ENCODE measurements at regions not wholly inside any gene's neighbourhood (a gene's known extent, or its start where the extent isn't known, plus 50 kb on each side); places are given as distances from the start of the nearest gene placed in this dataset.

- in situ Hi-C loops (cut with HindIII; ENCODE audit: low sequenced_read_pairs) = no loop called here
Observed at GRCh38 chr5:174229514-174230370, 184.2 kb downstream of the NSG2 start.

DNA sequence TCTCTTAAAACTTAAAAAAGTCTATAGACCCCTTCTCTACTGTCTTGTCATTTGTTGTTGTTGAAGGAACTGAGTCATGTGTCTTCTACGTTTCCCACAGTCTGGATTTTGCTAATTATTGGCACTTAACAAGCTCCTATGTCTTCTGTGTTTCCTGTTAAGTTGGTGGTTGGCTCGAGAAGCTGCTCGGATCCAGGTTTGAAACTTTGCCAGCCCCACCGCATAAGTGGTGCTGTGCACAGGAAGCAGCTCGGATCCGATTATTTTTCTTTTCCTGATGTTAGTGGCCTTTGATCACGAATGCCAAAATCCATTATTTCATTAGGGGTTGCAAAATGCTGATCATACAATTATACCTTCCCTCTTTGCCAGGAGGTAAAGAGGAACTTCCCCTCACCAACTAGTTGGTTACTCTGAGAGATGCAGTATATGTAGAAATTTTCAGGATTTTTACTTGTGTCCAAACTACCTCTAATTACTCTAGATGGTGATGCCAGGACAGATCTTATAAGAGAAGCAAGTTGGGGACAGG is 186.5 kb downstream of the NSG2 start:
- in situ Hi-C loops (cut with HindIII; ENCODE audit: low sequenced_read_pairs) = no loop called here

DNA sequence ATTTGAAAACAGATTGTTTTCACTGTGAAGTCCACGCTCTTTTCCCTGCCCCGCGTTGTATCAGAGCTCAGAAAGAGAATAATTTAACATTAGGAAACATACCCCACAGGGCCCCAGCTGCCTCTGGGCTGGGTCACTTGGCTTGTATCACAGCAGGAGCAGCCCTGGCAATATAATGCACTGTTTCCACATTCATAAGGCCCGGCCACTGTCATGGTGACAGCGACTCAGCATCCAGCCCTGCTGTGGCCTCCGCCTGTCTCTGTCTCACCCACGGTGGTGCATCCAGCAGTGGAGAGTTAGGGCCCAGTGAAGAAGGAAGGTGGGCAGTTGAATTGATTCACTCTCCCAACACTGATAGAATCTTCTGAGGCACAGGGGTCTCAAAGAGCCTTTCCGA is 188.9 kb downstream of the NSG2 start:
- in situ Hi-C loops (cut with HindIII; ENCODE audit: low sequenced_read_pairs) = no loop called here

DNA sequence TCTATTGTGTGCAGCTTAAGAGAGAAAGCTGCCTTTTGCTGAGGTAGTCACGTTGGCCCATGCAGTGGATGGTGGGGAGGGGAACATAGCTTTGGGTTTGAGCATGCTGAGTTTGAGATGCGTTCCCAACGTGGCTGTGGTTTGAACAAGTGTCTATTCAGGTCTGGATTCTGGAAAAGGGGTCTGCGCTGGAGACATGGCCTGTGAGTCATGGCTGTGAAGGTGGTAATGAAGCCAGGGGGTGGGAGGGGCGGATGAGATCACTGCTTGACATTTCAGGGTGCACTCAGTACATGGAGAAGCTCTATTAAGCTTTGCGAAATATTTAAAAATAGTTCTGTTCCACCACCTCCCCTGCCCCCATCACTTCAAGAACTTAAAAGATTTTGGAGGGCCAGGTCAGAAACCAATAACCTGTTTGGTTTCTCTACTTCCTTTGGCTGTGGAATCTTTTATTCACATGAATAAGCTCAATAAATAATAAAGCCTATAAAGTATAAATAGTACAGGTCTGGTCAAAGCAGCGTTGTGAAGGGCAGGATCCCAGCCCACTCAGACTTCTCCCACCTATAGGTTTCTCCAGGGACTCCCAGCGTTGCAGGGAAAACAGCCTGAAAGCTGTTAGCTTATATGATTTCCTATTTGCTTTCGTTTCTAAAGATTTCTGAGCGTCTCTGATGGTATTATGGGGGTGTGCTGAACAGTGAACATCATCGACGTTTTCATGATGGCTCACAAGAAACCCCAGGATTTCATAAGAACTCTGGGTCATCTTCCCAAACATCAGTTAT is 189.9 kb downstream of the NSG2 start:
- in situ Hi-C loops (cut with HindIII; ENCODE audit: low sequenced_read_pairs) = no loop called here

- in situ Hi-C loops (cut with HindIII; ENCODE audit: low sequenced_read_pairs) = no loop called here
Observed at GRCh38 chr5:174236070-174236469, 190.6 kb downstream of the NSG2 start.

DNA sequence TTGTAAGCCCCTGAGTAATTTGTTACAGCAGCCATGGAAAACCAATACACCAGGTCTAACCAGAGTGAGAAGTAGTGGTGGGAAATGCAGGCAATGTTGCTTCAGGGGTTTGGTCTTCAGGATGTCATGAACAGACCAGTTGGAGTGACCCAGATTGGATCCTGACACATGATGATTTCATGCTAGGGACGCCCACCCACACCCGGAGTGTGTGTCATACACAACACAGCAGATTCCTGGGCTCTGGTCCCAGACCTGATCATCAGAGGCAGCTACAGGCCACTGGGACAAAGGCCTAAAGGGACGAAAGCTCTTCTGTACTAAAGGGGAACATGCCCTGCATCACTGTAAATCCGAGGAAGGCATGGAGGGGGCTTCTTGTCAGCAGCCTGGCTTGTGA is 194.2 kb downstream of the NSG2 start:
- in situ Hi-C loops (cut with HindIII; ENCODE audit: low sequenced_read_pairs) = no loop called here

GRCh38 chr5:174242573-174242972 is 197.1 kb downstream of the NSG2 start:
- in situ Hi-C loops (cut with HindIII; ENCODE audit: low sequenced_read_pairs) = no loop called here

- in situ Hi-C loops (cut with HindIII; ENCODE audit: low sequenced_read_pairs) = no loop called here
Observed at GRCh38 chr5:174243904-174244303, 198.4 kb downstream of the NSG2 start.

DNA sequence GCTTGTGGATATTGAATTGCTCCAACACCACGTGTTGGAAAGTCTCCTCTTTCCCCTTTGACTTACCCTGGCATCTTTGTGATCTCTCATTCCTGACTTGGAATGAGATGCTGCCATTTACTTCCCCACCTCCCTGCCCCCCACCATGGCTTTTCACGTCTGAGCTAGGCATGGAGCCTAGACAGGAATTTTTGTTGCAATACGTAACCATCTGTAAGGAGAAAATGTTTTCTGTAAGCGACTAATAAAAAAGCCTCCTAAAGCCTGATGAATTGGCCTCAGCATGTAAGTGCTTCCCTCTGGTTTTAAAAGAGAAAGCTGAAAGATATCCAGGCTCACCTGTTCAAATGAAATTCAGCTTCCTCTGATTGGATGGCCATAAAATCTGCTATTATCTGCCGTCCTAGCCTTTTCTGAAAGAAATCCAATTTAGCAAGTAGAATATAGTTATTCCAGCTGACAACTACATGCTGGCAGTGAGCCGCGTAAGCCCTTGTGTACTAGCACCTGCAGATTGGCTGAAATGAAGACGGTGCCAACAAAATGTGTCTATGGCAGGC is 200.1 kb downstream of the NSG2 start:
- in situ Hi-C loops (cut with HindIII; ENCODE audit: low sequenced_read_pairs) = no loop called here

DNA sequence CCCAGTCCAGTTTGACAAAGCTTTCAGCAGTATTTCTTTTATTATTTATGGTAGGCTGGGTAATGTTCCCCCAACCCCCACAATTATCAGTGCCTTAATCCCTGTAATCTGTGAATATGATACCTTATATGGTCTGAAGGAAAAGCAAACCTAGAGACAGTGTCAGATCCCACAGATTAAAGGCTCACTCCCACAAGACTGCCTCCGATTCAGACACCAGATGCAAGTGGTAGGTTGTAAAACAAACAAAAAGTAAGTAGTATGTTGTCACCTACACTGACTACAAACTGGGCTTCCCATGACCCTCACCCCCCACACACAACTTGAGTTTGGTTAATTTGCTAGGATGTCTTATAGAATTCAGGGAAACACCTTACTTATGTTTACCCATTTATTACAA is 201.2 kb downstream of the NSG2 start:
- in situ Hi-C loops (cut with HindIII; ENCODE audit: low sequenced_read_pairs) = no loop called here

DNA sequence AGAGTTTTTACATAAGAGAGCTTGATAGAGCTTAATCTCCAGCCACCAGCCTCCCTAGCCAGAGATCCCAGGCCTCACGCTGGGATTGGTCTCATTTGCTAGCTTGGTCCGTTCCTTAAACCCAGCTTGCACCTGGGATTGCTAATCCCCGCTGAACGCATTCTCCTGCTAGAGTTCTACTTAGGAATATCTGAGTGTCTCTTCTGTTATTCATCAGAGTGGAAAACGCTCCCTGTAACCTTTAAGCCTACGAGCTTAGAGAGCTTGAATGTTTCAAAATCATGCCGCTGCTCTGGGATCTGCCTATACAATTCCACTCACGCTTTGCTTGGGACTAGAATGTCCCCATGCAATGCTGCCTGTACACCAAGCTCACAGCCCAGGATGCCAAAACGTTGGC is 201.8 kb downstream of the NSG2 start:
- in situ Hi-C loops (cut with HindIII; ENCODE audit: low sequenced_read_pairs) = no loop called here

DNA sequence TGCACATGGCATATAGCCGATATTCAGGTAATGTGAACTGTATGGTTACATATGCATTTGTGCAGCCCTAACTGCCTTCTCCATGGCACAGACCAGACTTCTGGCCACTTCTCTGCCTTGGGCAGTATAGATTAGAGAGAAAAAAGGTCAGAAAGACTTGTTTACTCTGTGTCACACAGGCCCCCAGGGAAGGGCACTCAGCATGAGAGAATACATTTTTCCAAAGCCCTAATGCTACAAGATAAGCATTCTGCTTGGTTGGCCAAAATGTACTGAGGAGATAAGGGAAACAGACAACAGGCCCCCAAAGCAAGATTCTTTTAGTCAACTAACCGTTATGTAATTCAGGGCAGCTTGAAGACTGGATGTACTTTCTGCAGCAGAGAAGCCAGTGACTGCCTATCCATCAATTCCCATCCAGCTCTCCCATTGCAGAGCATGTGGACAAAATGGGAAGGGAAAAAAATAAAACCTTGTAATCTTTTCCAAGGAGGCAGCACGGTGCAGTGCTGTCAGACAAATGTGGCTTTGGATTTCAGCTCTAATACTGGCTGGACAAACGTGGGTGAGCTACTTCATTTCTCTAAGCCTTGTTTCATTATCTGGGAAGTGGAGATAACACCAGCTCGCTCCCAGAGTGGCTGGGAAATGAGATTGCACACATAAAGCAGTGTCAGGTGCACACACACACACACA is 205.9 kb downstream of the NSG2 start:
- in situ Hi-C loops (cut with HindIII; ENCODE audit: low sequenced_read_pairs) = no loop called here

GRCh38 chr5:174252121-174252520 is 206.6 kb downstream of the NSG2 start:
- in situ Hi-C loops (cut with HindIII; ENCODE audit: low sequenced_read_pairs) = no loop called here

- in situ Hi-C loops (cut with HindIII; ENCODE audit: low sequenced_read_pairs) = no loop called here
Observed at GRCh38 chr5:174259696-174260420, 214.4 kb downstream of the NSG2 start.

- in situ Hi-C loops (cut with HindIII; ENCODE audit: low sequenced_read_pairs) = no loop called here
Observed at GRCh38 chr5:174271316-174271715, 225.8 kb downstream of the NSG2 start.

DNA sequence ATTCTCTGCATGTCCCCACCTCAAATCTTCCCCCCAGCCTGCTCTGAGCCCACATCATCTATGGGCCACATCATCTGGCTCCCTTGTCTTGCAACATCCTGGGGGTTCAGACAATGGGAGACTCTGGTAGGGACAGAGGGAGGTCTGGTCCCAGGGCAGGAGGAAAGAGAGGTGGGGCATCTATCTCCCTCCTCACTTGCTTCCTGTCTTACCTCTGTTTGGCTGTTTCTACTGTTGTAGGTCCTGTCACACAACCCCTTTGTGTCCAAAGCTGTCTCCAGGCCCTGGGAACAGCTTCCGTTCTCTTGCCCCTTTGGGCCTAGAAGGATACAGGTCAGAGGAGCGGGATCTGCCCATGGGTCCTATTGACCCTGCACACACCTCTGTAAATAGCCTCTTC is 227.2 kb downstream of the NSG2 start:
- in situ Hi-C loops (cut with HindIII; ENCODE audit: low sequenced_read_pairs) = no loop called here

GRCh38 chr5:174273325-174273724 is 227.8 kb downstream of the NSG2 start:
- in situ Hi-C loops (cut with HindIII; ENCODE audit: low sequenced_read_pairs) = no loop called here

- in situ Hi-C loops (cut with HindIII; ENCODE audit: low sequenced_read_pairs) = no loop called here
Observed at GRCh38 chr5:174275959-174276358, 230.5 kb downstream of the NSG2 start.

DNA sequence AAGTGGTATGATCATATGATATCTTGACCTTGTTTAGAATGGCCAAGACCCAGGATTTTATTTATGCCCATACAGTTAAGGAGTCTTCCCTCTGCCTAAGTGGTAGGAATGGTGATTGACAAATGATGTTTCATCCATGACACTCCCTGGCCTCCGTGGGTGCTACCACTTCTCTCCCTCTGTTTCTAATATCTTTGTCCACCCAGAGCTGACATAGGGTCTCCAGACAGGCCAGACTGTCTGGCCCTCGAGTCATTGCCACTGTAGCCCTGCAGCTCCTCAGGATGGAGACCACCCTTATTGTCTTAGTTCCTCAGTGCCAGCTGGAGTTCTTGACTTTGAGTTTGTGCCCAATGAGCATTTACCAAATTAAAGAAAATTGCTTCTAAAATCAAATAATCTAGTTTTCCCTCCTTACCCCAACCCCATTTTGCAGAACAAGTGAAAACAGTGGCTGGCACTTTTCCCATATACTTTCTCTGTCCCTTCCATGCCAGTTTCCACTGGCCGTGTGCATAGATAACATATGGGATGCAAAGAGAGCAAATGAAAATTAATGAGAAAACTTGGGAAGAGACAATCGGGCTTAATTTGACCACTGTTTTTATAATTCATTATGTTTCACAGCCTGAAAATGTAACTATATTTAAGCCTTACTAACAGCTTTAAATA is 235.7 kb downstream of the NSG2 start:
- in situ Hi-C loops (cut with HindIII; ENCODE audit: low sequenced_read_pairs) = no loop called here

DNA sequence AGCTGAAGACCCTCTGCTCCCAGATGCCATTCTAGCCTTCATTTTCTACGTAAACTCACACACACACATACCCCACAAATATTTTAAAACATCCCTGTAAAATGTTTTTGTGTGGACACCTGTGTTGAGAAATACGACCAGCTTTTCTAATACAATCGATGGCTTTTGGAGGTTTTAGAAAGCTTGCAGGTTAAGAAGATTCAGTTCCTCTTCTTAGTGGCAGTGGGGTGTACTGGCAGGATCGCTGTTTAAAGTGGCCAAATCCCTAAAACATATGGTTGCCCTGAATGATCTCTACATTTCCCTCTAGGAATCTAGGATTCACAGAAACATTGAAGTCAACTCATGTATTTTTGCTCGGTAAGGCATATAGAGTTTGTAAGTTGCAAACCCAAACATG is 236.3 kb downstream of the NSG2 start:
- in situ Hi-C loops (cut with HindIII; ENCODE audit: low sequenced_read_pairs) = no loop called here
